C4-2B (cell line): ENCODE measurements at regions not wholly inside any gene's neighbourhood (a gene's known extent, or its start where the extent isn't known, plus 50 kb on each side); places are given as distances from the start of the nearest gene placed in this dataset.

Source experiments
- ZFX ChIP-seq: fragments of 450-650 bp; IDR thresholded peaks from 2 replicates; pipeline ENCODE4 v1.6.1; 2017
- TF ChIP-seq, protein P1 (sequence below): fragments of 450-650 bp; conservative IDR thresholded peaks from 2 replicates; pipeline ENCODE4 v1.5.1; 2017; ENCODE audit warnings: mild to moderate bottlenecking

DNA sequence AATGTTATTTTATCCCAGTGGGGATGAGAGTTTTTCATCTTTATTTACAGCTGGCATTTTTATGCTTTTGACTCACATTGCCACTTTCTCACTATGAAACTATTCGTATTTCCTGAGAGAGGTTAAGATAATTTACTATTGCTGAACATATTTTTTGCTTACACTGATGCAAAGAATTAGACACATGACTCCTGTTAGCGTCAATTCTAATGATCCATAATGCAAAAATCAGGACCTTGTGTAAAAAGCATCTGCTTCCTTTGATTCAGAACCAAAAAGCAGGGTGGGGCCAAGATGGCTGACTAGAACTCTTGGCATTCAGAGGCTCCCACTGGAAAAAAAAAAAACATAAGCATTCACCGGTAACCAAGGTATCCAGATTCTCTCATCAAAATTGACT is 464.8 kb downstream of the SEMA3D start:
- TF ChIP-seq, protein P1, sequence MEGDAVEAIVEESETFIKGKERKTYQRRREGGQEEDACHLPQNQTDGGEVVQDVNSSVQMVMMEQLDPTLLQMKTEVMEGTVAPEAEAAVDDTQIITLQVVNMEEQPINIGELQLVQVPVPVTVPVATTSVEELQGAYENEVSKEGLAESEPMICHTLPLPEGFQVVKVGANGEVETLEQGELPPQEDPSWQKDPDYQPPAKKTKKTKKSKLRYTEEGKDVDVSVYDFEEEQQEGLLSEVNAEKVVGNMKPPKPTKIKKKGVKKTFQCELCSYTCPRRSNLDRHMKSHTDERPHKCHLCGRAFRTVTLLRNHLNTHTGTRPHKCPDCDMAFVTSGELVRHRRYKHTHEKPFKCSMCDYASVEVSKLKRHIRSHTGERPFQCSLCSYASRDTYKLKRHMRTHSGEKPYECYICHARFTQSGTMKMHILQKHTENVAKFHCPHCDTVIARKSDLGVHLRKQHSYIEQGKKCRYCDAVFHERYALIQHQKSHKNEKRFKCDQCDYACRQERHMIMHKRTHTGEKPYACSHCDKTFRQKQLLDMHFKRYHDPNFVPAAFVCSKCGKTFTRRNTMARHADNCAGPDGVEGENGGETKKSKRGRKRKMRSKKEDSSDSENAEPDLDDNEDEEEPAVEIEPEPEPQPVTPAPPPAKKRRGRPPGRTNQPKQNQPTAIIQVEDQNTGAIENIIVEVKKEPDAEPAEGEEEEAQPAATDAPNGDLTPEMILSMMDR: no peak
- no peak for TF ChIP-seq ZFX
